IPS-15b (cell line): ENCODE measurements at regions not wholly inside any gene's neighbourhood (a gene's known extent, or its start where the extent isn't known, plus 50 kb on each side); places are given as distances from the start of the nearest gene placed in this dataset.

Source experiments
- H3K27me3 ChIP-seq: one replicate; pipeline ENCODE4 v1.6.1; 2013; ENCODE audit warnings: low read length; ENCODE audit not compliant: control insufficient read depth, insufficient read depth
- H3K36me3 ChIP-seq: one replicate; pipeline ENCODE4 v1.6.1; 2013; ENCODE audit warnings: low read length; ENCODE audit not compliant: control insufficient read depth, insufficient read depth
- H3K4me1 ChIP-seq: one replicate; pipeline ENCODE4 v1.6.1; 2013; ENCODE audit warnings: mild to moderate bottlenecking, low read length; ENCODE audit not compliant: control insufficient read depth, insufficient read depth
- H3K4me3 ChIP-seq: one replicate; pipeline ENCODE4 v1.5.1; 2013; ENCODE audit warnings: low read depth, low read length
- H3K9ac ChIP-seq: one replicate; pipeline ENCODE4 v1.6.1; 2013; ENCODE audit warnings: low read depth, mild to moderate bottlenecking, low read length
- H3K9me3 ChIP-seq: one replicate; pipeline ENCODE4 v1.6.1; 2013; ENCODE audit warnings: mild to moderate bottlenecking, low read length; ENCODE audit not compliant: control insufficient read depth, insufficient read depth

GRCh38 chr3:145370870-145371269 lies 790.1 kb downstream of the PLOD2 start:
- H3K27me3 ChIP-seq, result no peaks in the 10 kb centered on the region
- no peaks in the 10 kb centered on the region for H3K36me3 ChIP-seq
- no peak overlapping the region for H3K4me3 ChIP-seq
- no peak overlapping the region for H3K9ac ChIP-seq
- H3K4me1 ChIP-seq, result no peaks in the 10 kb centered on the region
- no peaks in the 10 kb centered on the region for H3K9me3 ChIP-seq

GRCh38 chr3:145377301-145377700 lies 783.7 kb downstream of the PLOD2 start:
- Histone ChIP-seq H3K4me1 (no peaks in the 10 kb centered on the region), H3K9ac (no peak overlapping the region), H3K9me3 (no peaks in the 10 kb centered on the region), H3K4me3 (no peak overlapping the region), H3K36me3 (no peaks in the 10 kb centered on the region), H3K27me3 (no peaks in the 10 kb centered on the region)

- Histone ChIP-seq H3K4me1 (no peaks in the 10 kb centered on the region), H3K9me3 (no peaks in the 10 kb centered on the region), H3K9ac (no peak overlapping the region), H3K36me3 (no peaks in the 10 kb centered on the region), H3K4me3 (no peak overlapping the region), H3K27me3 (no peaks in the 10 kb centered on the region)
Observed at GRCh38 chr3:145383416-145383815, 777.6 kb downstream of the PLOD2 start.

- Histone ChIP-seq H3K27me3 (no peaks in the 10 kb centered on the region), H3K36me3 (no peaks in the 10 kb centered on the region), H3K9ac (no peak overlapping the region), H3K4me1 (no peaks in the 10 kb centered on the region), H3K4me3 (no peak overlapping the region), H3K9me3 (no peaks in the 10 kb centered on the region)
Observed at GRCh38 chr3:145384307-145384706, 776.7 kb downstream of the PLOD2 start.

- no peaks in the 10 kb centered on the region for H3K4me1 ChIP-seq
- H3K27me3 ChIP-seq, result no peaks in the 10 kb centered on the region
- H3K9ac ChIP-seq, result no peak overlapping the region
- no peaks in the 10 kb centered on the region for H3K9me3 ChIP-seq
- H3K36me3 ChIP-seq, result no peaks in the 10 kb centered on the region
- H3K4me3 ChIP-seq, result no peak overlapping the region
Observed at GRCh38 chr3:145387211-145387610, 773.8 kb downstream of the PLOD2 start.

GRCh38 chr3:145395421-145395820 lies 765.6 kb downstream of the PLOD2 start:
- no peak overlapping the region for H3K9ac ChIP-seq
- H3K9me3 ChIP-seq, result no peaks in the 10 kb centered on the region
- H3K4me1 ChIP-seq, result no peaks in the 10 kb centered on the region
- no peak overlapping the region for H3K4me3 ChIP-seq
- no peaks in the 10 kb centered on the region for H3K27me3 ChIP-seq
- H3K36me3 ChIP-seq, result no peaks in the 10 kb centered on the region

- no peak overlapping the region for H3K4me3 ChIP-seq
- H3K9me3 ChIP-seq, result no peaks in the 10 kb centered on the region
- no peaks in the 10 kb centered on the region for H3K4me1 ChIP-seq
- H3K27me3 ChIP-seq, result no peaks in the 10 kb centered on the region
- H3K9ac ChIP-seq, result no peak overlapping the region
- H3K36me3 ChIP-seq, result no peaks in the 10 kb centered on the region
Observed at GRCh38 chr3:145411605-145412004, 749.4 kb downstream of the PLOD2 start.

- Histone ChIP-seq H3K9me3 (no peaks in the 10 kb centered on the region), H3K4me1 (no peaks in the 10 kb centered on the region), H3K9ac (no peak overlapping the region), H3K27me3 (no peaks in the 10 kb centered on the region), H3K36me3 (no peaks in the 10 kb centered on the region), H3K4me3 (no peak overlapping the region)
Observed at GRCh38 chr3:145417678-145418077, 743.3 kb downstream of the PLOD2 start.

- Histone ChIP-seq H3K4me1 (no peaks in the 10 kb centered on the region), H3K9ac (no peak overlapping the region), H3K9me3 (no peaks in the 10 kb centered on the region), H3K27me3 (no peaks in the 10 kb centered on the region), H3K36me3 (no peaks in the 10 kb centered on the region), H3K4me3 (no peak overlapping the region)
Observed at GRCh38 chr3:145422556-145422955, 738.4 kb downstream of the PLOD2 start.

GRCh38 chr3:145427355-145427754 lies 733.6 kb downstream of the PLOD2 start:
- H3K9ac ChIP-seq, result no peak overlapping the region
- no peak overlapping the region for H3K4me3 ChIP-seq
- no peaks in the 10 kb centered on the region for H3K27me3 ChIP-seq
- no peaks in the 10 kb centered on the region for H3K36me3 ChIP-seq
- no peaks in the 10 kb centered on the region for H3K9me3 ChIP-seq
- H3K4me1 ChIP-seq, result no peaks in the 10 kb centered on the region

GRCh38 chr3:145429546-145429945 lies 731.4 kb downstream of the PLOD2 start:
- Histone ChIP-seq H3K4me1 (no peaks in the 10 kb centered on the region), H3K4me3 (no peak overlapping the region), H3K36me3 (no peaks in the 10 kb centered on the region), H3K9ac (no peak overlapping the region), H3K27me3 (no peaks in the 10 kb centered on the region), H3K9me3 (no peaks in the 10 kb centered on the region)

- Histone ChIP-seq H3K9ac (no peak overlapping the region), H3K9me3 (no peaks in the 10 kb centered on the region)
Observed at GRCh38 chr3:145448436-145448835, 712.5 kb downstream of the PLOD2 start.

More at GRCh38 chr3:145448436-145448835, 712.5 kb downstream of the PLOD2 start:
- no peak overlapping the region for H3K4me3 ChIP-seq
- H3K4me1 ChIP-seq, result no peaks in the 10 kb centered on the region
- H3K36me3 ChIP-seq, result no peaks in the 10 kb centered on the region
- no peaks in the 10 kb centered on the region for H3K27me3 ChIP-seq
